ENCODE measurements at regions not wholly inside any gene's neighbourhood (a gene's known extent, or its start where the extent isn't known, plus 50 kb on each side); places are given as distances from the start of the nearest gene placed in this dataset.

- no peak for DNase-seq
- WGBS, 2 experiments (ENCODE audit: insufficient coverage in 1 of 2, insufficient read length in 1 of 2), result 89 to 100% methylated on average over 1 to 3 of the region's 3 CpGs
Observed at GRCh38 chr14:98770151-98770550, 501.8 kb downstream of the BCL11B start.

DNA sequence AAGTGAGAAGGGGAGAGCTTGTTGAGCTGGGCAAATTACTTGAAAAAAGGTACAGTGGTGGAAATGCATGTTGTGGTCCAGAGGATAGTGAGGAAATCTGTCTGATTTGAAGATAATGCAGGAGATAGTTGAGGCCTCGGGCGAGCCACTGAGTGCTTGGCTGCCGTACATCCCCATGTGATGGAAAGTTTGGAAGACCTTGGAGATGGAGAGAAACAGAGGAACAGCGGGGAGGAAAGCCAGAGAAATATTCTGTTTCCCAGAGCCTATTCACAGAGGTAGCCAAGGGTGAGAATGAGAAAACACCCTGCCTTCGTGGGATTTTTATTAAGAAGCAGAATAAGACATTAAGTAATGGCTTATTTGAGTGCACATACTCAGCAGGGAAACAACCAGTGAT lies 498.2 kb downstream of the BCL11B start:
- 89 to 93% methylated on average over 5 of the region's 5 CpGs for WGBS, 2 experiments (ENCODE audit: insufficient coverage in 1 of 2, insufficient read length in 1 of 2)

More at GRCh38 chr14:98770151-98770550, 501.8 kb downstream of the BCL11B start:
- H3K4me1 ChIP-seq (ENCODE audit: control insufficient read depth, insufficient read depth, low read length), result peaks cover 3% of the 10 kb centered on the region
- H3K27me3 ChIP-seq (ENCODE audit: control insufficient read depth, insufficient read depth, low read length, poor library complexity, severe bottlenecking), result no peaks in the 10 kb centered on the region
- H3K27me3 Mint-ChIP-seq (ENCODE audit: insufficient read depth), result peaks cover 3% of the 10 kb centered on the region
- H3K27ac ChIP-seq (ENCODE audit: low read depth, low read length), result no peak overlapping the region
- no peaks in the 10 kb centered on the region for H3K9me3 Mint-ChIP-seq
- H3K27ac Mint-ChIP-seq, result no peak overlapping the region
- H3K9me3 ChIP-seq (ENCODE audit: control insufficient read depth, low read length), result no peaks in the 10 kb centered on the region
- no peak overlapping the region for H3K4me3 ChIP-seq (ENCODE audit: low read length)
- no peaks in the 10 kb centered on the region for H3K36me3 ChIP-seq (ENCODE audit: control insufficient read depth, insufficient read depth, low read length)
- no peaks in the 10 kb centered on the region for H3K36me3 Mint-ChIP-seq (ENCODE audit: low read depth)
- peaks cover 3% of the 10 kb centered on the region for H3K4me1 Mint-ChIP-seq
- H3K4me3 Mint-ChIP-seq, result no peak overlapping the region
- no peak overlapping the region for H3K9ac ChIP-seq (ENCODE audit: extremely low read depth, low read length, poor library complexity, severe bottlenecking)
- TF ChIP-seq, protein P1, sequence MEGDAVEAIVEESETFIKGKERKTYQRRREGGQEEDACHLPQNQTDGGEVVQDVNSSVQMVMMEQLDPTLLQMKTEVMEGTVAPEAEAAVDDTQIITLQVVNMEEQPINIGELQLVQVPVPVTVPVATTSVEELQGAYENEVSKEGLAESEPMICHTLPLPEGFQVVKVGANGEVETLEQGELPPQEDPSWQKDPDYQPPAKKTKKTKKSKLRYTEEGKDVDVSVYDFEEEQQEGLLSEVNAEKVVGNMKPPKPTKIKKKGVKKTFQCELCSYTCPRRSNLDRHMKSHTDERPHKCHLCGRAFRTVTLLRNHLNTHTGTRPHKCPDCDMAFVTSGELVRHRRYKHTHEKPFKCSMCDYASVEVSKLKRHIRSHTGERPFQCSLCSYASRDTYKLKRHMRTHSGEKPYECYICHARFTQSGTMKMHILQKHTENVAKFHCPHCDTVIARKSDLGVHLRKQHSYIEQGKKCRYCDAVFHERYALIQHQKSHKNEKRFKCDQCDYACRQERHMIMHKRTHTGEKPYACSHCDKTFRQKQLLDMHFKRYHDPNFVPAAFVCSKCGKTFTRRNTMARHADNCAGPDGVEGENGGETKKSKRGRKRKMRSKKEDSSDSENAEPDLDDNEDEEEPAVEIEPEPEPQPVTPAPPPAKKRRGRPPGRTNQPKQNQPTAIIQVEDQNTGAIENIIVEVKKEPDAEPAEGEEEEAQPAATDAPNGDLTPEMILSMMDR (conservative IDR thresholded peaks at IDR 0.05), result no peak

DNA sequence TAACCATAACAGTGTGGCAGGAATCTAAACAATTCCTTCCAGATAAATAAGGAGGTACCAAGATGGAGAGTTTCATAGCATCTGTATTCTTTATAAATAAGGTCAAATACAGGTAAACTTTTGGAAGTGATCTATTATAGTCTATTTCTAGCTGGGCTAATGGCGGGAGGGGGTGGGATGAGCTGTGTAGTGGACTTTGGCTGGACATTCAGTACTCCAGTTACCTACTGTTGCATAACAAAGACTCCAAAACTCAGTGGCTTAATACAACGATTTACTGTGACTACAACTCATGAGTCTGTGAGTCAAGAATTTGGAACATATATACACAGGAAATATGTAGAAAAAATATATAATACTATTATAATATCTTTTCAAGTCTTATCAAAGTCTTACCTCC lies 496.1 kb downstream of the BCL11B start:
- TF ChIP-seq, protein P1 (conservative IDR thresholded peaks at IDR 0.05), result no peak
- no peaks in the 10 kb centered on the region for H3K9me3 Mint-ChIP-seq
- Histone ChIP-seq H3K27me3 (ENCODE audit: control insufficient read depth, insufficient read depth, low read length, poor library complexity, severe bottlenecking) (no peaks in the 10 kb centered on the region), H3K9ac (ENCODE audit: extremely low read depth, low read length, poor library complexity, severe bottlenecking) (no peak overlapping the region), H3K4me1 (ENCODE audit: control insufficient read depth, insufficient read depth, low read length) (peaks cover 3% of the 10 kb centered on the region), H3K27ac (ENCODE audit: low read depth, low read length) (no peak overlapping the region), H3K9me3 (ENCODE audit: control insufficient read depth, low read length) (no peaks in the 10 kb centered on the region), H3K36me3 (ENCODE audit: control insufficient read depth, insufficient read depth, low read length) (no peaks in the 10 kb centered on the region), H3K4me3 (ENCODE audit: low read length) (no peak overlapping the region)
- H3K4me3 Mint-ChIP-seq, result no peak overlapping the region
- WGBS, 2 experiments (ENCODE audit: insufficient coverage in 1 of 2, insufficient read length in 1 of 2), result 100% methylated on average over 1 to 2 of the region's 2 CpGs
- DNase-seq, result no peak
- peaks cover 3% of the 10 kb centered on the region for H3K4me1 Mint-ChIP-seq
- no peaks in the 10 kb centered on the region for H3K27me3 Mint-ChIP-seq (ENCODE audit: insufficient read depth)
- H3K36me3 Mint-ChIP-seq (ENCODE audit: low read depth), result no peaks in the 10 kb centered on the region
- H3K27ac Mint-ChIP-seq, result no peak overlapping the region

More for the DNA sequence above, 498.2 kb downstream of the BCL11B start:
- Histone ChIP-seq H3K4me1 (ENCODE audit: control insufficient read depth, insufficient read depth, low read length) (peaks cover 3% of the 10 kb centered on the region), H3K27ac (ENCODE audit: low read depth, low read length) (no peak overlapping the region), H3K9me3 (ENCODE audit: control insufficient read depth, low read length) (no peaks in the 10 kb centered on the region), H3K4me3 (ENCODE audit: low read length) (no peak overlapping the region), H3K9ac (ENCODE audit: extremely low read depth, low read length, poor library complexity, severe bottlenecking) (no peak overlapping the region), H3K27me3 (ENCODE audit: control insufficient read depth, insufficient read depth, low read length, poor library complexity, severe bottlenecking) (no peaks in the 10 kb centered on the region), H3K36me3 (ENCODE audit: control insufficient read depth, insufficient read depth, low read length) (no peaks in the 10 kb centered on the region)
- no peak overlapping the region for H3K4me3 Mint-ChIP-seq
- no peak for DNase-seq
- H3K4me1 Mint-ChIP-seq, result peaks cover 3% of the 10 kb centered on the region
- peaks cover 3% of the 10 kb centered on the region for H3K27me3 Mint-ChIP-seq (ENCODE audit: insufficient read depth)
- no peaks in the 10 kb centered on the region for H3K9me3 Mint-ChIP-seq
- TF ChIP-seq, protein P1 (conservative IDR thresholded peaks at IDR 0.05), result no peak
- no peak overlapping the region for H3K27ac Mint-ChIP-seq
- H3K36me3 Mint-ChIP-seq (ENCODE audit: low read depth), result no peaks in the 10 kb centered on the region

All from endodermal cell (in vitro differentiated cells).